Choroid plexus epithelial cell (primary cell): ENCODE measurements at regions not wholly inside any gene's neighbourhood (a gene's known extent, or its start where the extent isn't known, plus 50 kb on each side); places are given as distances from the start of the nearest gene placed in this dataset.

Experiments
- DNase-seq: peaks from one replicate; pipeline ENCODE4 v3.0.0-alpha.2; 2010; ENCODE audit warnings: low read depth
- H3K4me3 ChIP-seq: 2 replicates; pipeline ENCODE4 v1.5.1; 2011; ENCODE audit warnings: low read depth, mild to moderate bottlenecking, control low read depth, low read length, moderate library complexity
- TF ChIP-seq, protein P1 (sequence below): conservative IDR thresholded peaks from 2 replicates; pipeline ENCODE4 v1.5.1; 2011; ENCODE audit warnings: low read depth, mild to moderate bottlenecking, control low read depth, inconsistent platforms, low read length, moderate library complexity

DNA sequence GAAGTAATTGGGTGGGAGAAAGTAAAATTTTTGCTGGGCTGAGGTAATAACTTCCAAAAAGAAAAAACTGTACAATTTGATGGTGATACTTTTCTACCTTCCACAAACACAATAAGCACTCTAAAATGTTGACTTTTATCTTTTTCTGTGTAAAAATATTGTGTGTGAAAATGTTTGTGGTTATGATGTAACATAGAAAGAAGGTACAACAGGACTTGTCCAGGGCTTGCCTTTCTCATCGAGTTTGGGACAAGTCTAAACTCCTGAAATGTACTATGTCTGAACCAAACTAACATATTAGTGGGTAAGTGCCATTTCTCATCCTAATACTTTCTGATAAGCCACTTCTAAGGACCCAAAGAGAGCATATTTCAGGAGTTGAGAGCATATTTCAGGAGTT lies 174.2 kb upstream of the PDGFD start:
- TF ChIP-seq, protein P1, sequence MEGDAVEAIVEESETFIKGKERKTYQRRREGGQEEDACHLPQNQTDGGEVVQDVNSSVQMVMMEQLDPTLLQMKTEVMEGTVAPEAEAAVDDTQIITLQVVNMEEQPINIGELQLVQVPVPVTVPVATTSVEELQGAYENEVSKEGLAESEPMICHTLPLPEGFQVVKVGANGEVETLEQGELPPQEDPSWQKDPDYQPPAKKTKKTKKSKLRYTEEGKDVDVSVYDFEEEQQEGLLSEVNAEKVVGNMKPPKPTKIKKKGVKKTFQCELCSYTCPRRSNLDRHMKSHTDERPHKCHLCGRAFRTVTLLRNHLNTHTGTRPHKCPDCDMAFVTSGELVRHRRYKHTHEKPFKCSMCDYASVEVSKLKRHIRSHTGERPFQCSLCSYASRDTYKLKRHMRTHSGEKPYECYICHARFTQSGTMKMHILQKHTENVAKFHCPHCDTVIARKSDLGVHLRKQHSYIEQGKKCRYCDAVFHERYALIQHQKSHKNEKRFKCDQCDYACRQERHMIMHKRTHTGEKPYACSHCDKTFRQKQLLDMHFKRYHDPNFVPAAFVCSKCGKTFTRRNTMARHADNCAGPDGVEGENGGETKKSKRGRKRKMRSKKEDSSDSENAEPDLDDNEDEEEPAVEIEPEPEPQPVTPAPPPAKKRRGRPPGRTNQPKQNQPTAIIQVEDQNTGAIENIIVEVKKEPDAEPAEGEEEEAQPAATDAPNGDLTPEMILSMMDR, result no peak
- DNase-seq, result peak; percentile 41
- no peak overlapping the region for H3K4me3 ChIP-seq

DNA sequence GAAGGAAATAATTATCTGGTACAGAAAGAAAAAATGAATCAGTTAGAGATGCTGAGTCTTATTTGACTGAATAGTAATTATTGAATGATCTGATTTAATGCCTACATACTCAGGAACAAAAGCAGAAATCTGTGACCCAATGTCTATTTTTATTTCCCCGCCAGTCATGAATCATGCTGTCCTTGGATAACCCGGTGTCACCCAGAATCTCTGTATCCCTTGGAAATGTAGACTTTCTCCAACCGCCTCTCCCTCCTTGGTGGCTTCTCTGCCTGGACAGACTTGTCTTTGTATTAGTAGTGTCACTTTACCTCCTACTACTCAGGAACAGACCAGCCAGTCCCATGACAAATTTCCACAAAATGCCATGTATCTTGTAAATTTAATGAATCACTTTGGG lies 173.3 kb upstream of the PDGFD start:
- TF ChIP-seq, protein P1, result no peak
- H3K4me3 ChIP-seq, result no peak overlapping the region
- peak; percentile 13 for DNase-seq

DNA sequence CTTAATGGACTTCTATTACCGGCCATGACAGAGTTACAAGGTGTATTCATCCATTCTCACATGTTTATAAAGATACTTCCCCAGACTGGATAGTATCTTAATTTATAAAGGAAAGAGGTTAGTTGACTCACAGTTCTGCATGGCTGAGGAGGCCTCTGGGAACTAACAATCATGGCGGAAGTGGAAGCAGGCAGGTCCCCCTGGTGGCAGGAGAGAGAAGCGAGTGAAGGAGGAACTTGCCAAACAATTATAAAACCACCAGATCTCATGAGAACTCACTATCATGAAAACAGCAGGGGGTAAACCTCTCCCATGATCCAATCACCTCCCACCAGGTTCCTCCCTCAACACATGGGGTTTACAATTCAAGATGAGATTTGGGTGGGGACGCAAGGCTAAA lies 170.0 kb upstream of the PDGFD start:
- TF ChIP-seq, protein P1, result peak; percentile 35
- H3K4me3 ChIP-seq, result no peak overlapping the region
- no peak for DNase-seq

DNA sequence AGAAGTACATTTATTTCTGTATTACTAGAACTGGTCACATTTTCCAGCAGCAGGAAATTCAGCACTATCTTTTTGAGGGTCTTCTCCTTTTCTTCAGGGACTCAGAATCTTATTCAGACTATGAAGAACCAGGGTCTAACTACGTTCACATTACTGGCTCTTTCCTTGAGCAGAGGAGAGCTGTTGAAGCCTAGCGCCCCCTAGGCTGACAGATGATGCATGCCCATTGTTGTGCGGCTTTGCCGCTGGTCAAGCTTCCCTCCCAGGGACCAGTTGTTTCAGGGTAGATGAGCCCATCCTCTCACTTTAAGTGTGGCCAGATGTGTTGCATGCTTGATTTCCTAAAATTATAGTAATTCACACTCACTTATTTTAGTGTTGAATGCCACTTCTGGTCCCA lies 168.2 kb upstream of the PDGFD start:
- H3K4me3 ChIP-seq, result no peak overlapping the region
- DNase-seq, result peak; percentile 35
- TF ChIP-seq, protein P1, result peak; percentile 64

DNA sequence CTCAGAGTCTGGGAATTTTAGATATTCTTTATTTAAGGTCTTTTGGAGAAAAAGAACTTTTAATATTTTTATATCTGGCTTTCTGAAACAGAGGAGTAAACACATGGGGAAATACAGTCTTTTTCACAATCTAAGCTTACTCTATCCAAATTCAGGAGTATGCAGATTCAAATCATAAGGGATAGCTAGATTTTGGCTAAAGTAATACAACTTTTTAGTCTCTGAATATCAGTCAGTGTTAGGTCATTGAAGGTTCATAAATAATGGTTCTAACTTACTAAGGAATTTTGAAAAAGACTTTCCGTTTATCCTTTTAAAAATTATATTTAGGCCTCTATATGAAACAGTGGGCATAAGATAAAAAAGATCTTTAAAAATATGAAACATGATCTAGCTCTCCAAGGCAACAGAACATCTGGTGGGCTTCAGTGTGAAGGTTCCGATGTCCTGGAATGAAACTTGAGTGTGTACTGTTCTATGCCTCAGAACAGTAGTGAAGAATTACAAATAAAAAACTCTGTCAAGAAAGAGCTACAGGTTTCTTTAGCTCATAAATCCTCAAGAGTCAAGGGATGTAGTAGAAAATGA lies 165.2 kb upstream of the PDGFD start:
- H3K4me3 ChIP-seq, result no peak overlapping the region
- TF ChIP-seq, protein P1, result no peak
- DNase-seq, result no peak

DNA sequence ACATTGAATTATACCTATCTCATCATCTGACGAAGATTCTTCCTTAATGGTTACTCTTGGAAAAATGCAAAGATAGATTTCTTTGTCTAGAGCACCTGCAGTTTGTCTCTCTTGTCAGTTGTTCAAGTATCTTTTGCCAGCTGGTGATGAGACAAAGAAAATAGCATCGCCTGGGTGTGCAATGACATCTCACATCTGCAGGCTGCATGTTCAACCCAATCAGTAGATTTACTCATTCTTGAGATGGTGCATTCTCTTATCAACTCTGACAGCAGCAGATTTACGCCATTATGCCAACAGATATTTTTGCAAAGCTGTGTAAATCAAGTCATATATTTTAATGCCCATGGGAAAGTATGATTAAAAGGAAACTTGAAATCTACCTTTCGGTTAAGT lies 164.6 kb upstream of the PDGFD start:
- H3K4me3 ChIP-seq, result no peak overlapping the region
- DNase-seq, result no peak
- TF ChIP-seq, protein P1, result no peak

DNA sequence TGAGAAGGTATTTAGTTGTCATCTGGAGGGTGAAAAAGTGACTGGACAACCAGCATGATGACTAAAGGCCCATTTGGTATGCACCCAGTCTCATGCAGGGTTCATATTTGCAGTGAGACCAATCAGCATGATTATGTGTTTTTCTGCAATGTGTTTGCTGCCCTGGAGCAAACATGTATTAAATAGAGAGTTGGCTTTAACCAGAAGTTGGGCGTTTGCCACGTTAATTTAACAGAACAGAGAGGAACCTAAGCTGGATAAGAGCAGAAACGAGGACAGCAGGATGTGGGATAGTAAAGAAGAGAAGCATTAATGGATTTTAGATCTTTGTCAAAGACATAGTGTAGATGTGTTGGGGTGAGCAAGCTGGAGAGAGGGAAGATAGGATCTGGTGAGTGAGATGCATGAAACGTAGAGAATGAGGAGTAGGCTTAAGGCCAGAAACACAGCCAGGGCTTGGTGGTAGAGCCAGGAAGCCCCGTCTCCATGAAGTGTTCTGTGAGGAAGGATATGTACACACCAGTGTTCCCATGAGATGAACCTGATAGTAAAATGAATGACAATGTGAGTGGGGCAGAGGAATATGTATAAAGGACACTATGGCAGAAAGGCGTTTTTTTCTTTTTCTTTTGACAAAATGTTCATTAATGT lies 164.0 kb upstream of the PDGFD start:
- no peak for DNase-seq
- TF ChIP-seq, protein P1, result no peak
- H3K4me3 ChIP-seq, result no peak overlapping the region
